ENCODE measurements at regions not wholly inside any gene's neighbourhood (a gene's known extent, or its start where the extent isn't known, plus 50 kb on each side); places are given as distances from the start of the nearest gene placed in this dataset.

- intact Hi-C loops (cut with micrococcal nuclease; ENCODE audit: unreplicated experiment), result no loop called here
- DNase-seq, result no peak
- no peaks in the 10 kb centered on the region for H3K4me1 ChIP-seq (replicated peaks; ENCODE audit: insufficient read depth)
- ChIA-PET CTCF (no interaction called here), POLR2A (ENCODE audit: unreplicated experiment) (no interaction called here)
- H3K9me3 ChIP-seq (ENCODE audit: insufficient read depth, low read depth), result no peaks in the 10 kb centered on the region
- H3K4me3 ChIP-seq, result no peak overlapping the region
- H4K20me1 ChIP-seq (ENCODE audit: insufficient read depth), result no peaks in the 10 kb centered on the region
- H3K36me3 ChIP-seq (ENCODE audit: low read depth), result no peaks in the 10 kb centered on the region
- H3K27ac ChIP-seq, result no peak overlapping the region
- H3K4me2 ChIP-seq, result no peak overlapping the region
- no peaks in the 10 kb centered on the region for H3K27me3 ChIP-seq (ENCODE audit: insufficient read depth, low read depth)
- no peaks in the 10 kb centered on the region for H3K79me2 ChIP-seq (ENCODE audit: low read depth)
- H3F3A ChIP-seq (ENCODE audit: insufficient read depth, low read depth), result no peaks in the 10 kb centered on the region
- BruUV-seq (replicated peaks), result no TSS peak
- no peak for TF ChIP-seq CTCF (conservative IDR thresholded peaks at IDR 0.05)
- no peak for TF ChIP-seq EZH2 (IDR thresholded peaks at IDR 0.05; ENCODE audit: low read depth)
- H2AFZ ChIP-seq, result no peak overlapping the region
- H3K9me2 ChIP-seq (ENCODE audit: insufficient read depth), result no peaks in the 10 kb centered on the region
Observed at GRCh38 chr6:141242957-141243356, 889.8 kb upstream of the GJE1 start.

- H3K36me3 ChIP-seq (ENCODE audit: low read depth), result no peaks in the 10 kb centered on the region
- 0 out of 2 replicates have a peak overlapping the region, but pooled peaks have one; percentile 9 for H2AFZ ChIP-seq
- CTCF ChIA-PET, result no interaction called here
- TF ChIP-seq CTCF (conservative IDR thresholded peaks at IDR 0.05), result no peak
- no peak for TF ChIP-seq EZH2 (IDR thresholded peaks at IDR 0.05; ENCODE audit: low read depth)
- no peak for DNase-seq
- H3K27me3 ChIP-seq (ENCODE audit: insufficient read depth, low read depth), result no peaks in the 10 kb centered on the region
- no peaks in the 10 kb centered on the region for H4K20me1 ChIP-seq (ENCODE audit: insufficient read depth)
- no peaks in the 10 kb centered on the region for H3K4me1 ChIP-seq (replicated peaks; ENCODE audit: insufficient read depth)
- no peak overlapping the region for H3K4me3 ChIP-seq
- H3K79me2 ChIP-seq (ENCODE audit: low read depth), result no peaks in the 10 kb centered on the region
- H3K4me2 ChIP-seq, result no peak overlapping the region
- POLR2A ChIA-PET (ENCODE audit: unreplicated experiment), result no interaction called here
- no TSS peak for BruUV-seq (replicated peaks)
- no peaks in the 10 kb centered on the region for H3F3A ChIP-seq (ENCODE audit: insufficient read depth, low read depth)
- no peak overlapping the region for H3K27ac ChIP-seq
- intact Hi-C loops (cut with micrococcal nuclease; ENCODE audit: unreplicated experiment), result no loop called here
- H3K9me3 ChIP-seq (ENCODE audit: insufficient read depth, low read depth), result no peaks in the 10 kb centered on the region
- H3K9me2 ChIP-seq (ENCODE audit: insufficient read depth), result no peaks in the 10 kb centered on the region
Observed at GRCh38 chr6:141229296-141229695, 903.4 kb upstream of the GJE1 start.

GRCh38 chr6:141218583-141218982 is 914.1 kb upstream of the GJE1 start:
- TF ChIP-seq CTCF (conservative IDR thresholded peaks at IDR 0.05) (no peak), EZH2 (IDR thresholded peaks at IDR 0.05; ENCODE audit: low read depth) (no peak)
- Histone ChIP-seq H3K4me1 (replicated peaks; ENCODE audit: insufficient read depth) (no peaks in the 10 kb centered on the region), H2AFZ (0 out of 2 replicates have a peak overlapping the region, but pooled peaks have one; percentile 6), H3K9me3 (ENCODE audit: insufficient read depth, low read depth) (peaks cover 7% of the 10 kb centered on the region; the same call in 1 of the 2 replicates), H3F3A (ENCODE audit: insufficient read depth, low read depth) (no peaks in the 10 kb centered on the region), H3K79me2 (ENCODE audit: low read depth) (no peaks in the 10 kb centered on the region), H4K20me1 (ENCODE audit: insufficient read depth) (no peaks in the 10 kb centered on the region), H3K4me2 (no peak overlapping the region), H3K4me3 (no peak overlapping the region), H3K27me3 (ENCODE audit: insufficient read depth, low read depth) (no peaks in the 10 kb centered on the region), H3K9me2 (ENCODE audit: insufficient read depth) (no peaks in the 10 kb centered on the region), H3K36me3 (ENCODE audit: low read depth) (no peaks in the 10 kb centered on the region), H3K27ac (no peak overlapping the region)
- ChIA-PET POLR2A (ENCODE audit: unreplicated experiment) (no interaction called here), CTCF (no interaction called here)
- no peak for DNase-seq
- no TSS peak for BruUV-seq (replicated peaks)
- intact Hi-C loops (cut with micrococcal nuclease; ENCODE audit: unreplicated experiment), result no loop called here

Measured in PC-9 (cell line).